ENCODE measurements at regions not wholly inside any gene's neighbourhood (a gene's known extent, or its start where the extent isn't known, plus 50 kb on each side); places are given as distances from the start of the nearest gene placed in this dataset.

- no peak for DNase-seq (ENCODE audit: extremely low read depth, low read depth, low spot score)
Observed at GRCh38 chr18:59086522-59086921, 53.2 kb upstream of the SEC11C start.

- no peak for DNase-seq (ENCODE audit: extremely low read depth, low read depth, low spot score)
Observed at GRCh38 chr18:59087391-59087790, 52.3 kb upstream of the SEC11C start.
